HEK293 (cell line): ENCODE measurements at regions not wholly inside any gene's neighbourhood (a gene's known extent, or its start where the extent isn't known, plus 50 kb on each side); places are given as distances from the start of the nearest gene placed in this dataset.

Experiments
- CTCF ChIP-seq: fragments of 450-650 bp; formaldehyde crosslinking; IDR thresholded peaks from 2 replicates; pipeline ENCODE4 v1.5.1; 2016; ENCODE audit warnings: missing biosample characterization, missing genetic modification characterization
- ZNF530 ChIP-seq: fragments of 450-650 bp; formaldehyde crosslinking; IDR thresholded peaks from 2 replicates; pipeline ENCODE4 v1.5.1; 2016; ENCODE audit warnings: low read depth, missing biosample characterization, missing genetic modification characterization
- ZSCAN4 ChIP-seq: fragments of 450-650 bp; formaldehyde crosslinking; IDR thresholded peaks from 2 replicates; pipeline ENCODE4 v1.5.1; 2017; ENCODE audit warnings: missing biosample characterization, missing genetic modification characterization
- TF ChIP-seq, protein P1 (sequence below): fragments of 450-650 bp; formaldehyde crosslinking; IDR thresholded peaks from 2 replicates; pipeline ENCODE4 v1.5.1; 2016; ENCODE audit warnings: missing biosample characterization, missing genetic modification characterization, low read depth

DNA sequence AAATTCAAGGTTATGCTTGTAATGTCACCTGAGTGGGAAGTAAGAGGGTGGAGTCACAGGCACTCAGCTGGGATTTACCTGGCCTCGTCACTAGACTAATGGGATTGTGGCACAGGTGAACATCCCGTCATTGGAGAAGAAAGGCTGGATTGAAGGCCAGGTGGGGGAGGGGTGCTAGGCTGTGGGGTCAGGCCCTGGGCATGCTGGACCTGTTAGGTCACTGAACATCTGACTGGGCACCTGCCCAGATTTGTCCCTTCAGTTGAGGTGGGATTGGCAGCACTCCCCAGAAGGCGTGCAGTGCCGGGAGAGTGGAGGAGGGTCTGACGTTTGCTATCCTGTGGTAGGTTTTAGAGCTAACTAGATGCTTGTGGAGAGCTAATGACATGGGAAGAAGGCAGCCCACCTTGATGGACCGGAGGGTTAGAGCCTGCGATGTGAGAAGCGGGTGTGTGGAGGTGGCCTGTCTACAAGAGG lies 161.5 kb upstream of the ZNF267 start:
- no peak for TF ChIP-seq ZNF530 (tag by site-specific recombination)
- no peak for TF ChIP-seq CTCF (tag by site-specific recombination)
- TF ChIP-seq ZSCAN4 (tag by site-specific recombination), result no peak
- TF ChIP-seq, protein P1, sequence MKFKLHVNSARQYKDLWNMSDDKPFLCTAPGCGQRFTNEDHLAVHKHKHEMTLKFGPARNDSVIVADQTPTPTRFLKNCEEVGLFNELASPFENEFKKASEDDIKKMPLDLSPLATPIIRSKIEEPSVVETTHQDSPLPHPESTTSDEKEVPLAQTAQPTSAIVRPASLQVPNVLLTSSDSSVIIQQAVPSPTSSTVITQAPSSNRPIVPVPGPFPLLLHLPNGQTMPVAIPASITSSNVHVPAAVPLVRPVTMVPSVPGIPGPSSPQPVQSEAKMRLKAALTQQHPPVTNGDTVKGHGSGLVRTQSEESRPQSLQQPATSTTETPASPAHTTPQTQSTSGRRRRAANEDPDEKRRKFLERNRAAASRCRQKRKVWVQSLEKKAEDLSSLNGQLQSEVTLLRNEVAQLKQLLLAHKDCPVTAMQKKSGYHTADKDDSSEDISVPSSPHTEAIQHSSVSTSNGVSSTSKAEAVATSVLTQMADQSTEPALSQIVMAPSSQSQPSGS (tag by site-specific recombination), result no peak
